Suppressor macrophage (primary cell): ENCODE measurements at regions not wholly inside any gene's neighbourhood (a gene's known extent, or its start where the extent isn't known, plus 50 kb on each side); places are given as distances from the start of the nearest gene placed in this dataset.

Experiments
- DNase-seq, 4 experiments: peaks; one replicate each; pipeline ENCODE4 v3.0.0-alpha.2; 2020 to 2022

GRCh38 chr2:18645315-18645714, 55.9 kb upstream of the NT5C1B start:
- no peak for DNase-seq

GRCh38 chr2:18644115-18644462, 54.7 kb upstream of the NT5C1B start:
- no peak for DNase-seq

- no peak for DNase-seq
These were observed 54.2 kb upstream of the NT5C1B start for GRCh38 chr2:18643326-18644114.

- no peak for DNase-seq
These were observed 52.5 kb upstream of the NT5C1B start for GRCh38 chr2:18641823-18642222.

- DNase-seq: no peak
These were observed 50.5 kb upstream of the NT5C1B start for GRCh38 chr2:18639756-18640453.
